ENCODE measurements at regions not wholly inside any gene's neighbourhood (a gene's known extent, or its start where the extent isn't known, plus 50 kb on each side); places are given as distances from the start of the nearest gene placed in this dataset.

DNA sequence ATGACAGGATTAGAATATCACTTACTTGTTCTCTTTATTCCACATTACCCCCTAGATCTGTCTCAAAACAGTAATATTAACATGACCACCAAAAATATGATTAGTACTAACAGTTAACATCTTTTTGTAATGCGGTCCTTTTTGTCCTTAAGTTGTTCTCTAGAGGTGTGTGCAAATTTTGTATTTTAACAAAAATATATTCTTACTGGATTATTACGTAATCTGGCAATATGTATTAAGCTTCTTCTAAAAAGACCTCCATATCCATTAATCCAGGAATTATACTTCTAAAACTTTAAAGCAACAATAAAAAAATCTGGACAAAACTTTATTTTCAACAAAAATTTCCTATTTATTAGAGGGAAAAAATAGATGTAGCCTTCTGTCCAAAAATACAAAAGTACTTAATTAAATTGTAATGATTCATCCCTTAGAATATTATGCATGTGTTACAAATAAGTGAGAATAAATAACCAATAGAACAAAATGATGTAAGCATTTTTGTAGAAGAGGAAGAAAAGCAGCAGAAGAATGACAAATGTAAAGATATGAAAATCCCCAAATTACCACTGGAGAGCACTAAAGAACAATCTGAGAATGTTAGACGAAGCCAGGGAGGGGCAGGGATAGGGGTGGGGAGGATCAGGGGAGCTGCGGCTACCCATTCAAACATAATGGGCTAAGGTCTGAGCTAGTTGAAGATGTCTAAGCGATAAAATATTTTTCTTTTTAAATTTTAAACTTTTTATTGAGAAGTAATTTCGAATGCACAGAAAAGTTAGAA, 945.6 kb downstream of the MCTP2 start:
- DNase-seq (ENCODE audit: low read depth) = no peak
- TF ChIP-seq, protein P1, sequence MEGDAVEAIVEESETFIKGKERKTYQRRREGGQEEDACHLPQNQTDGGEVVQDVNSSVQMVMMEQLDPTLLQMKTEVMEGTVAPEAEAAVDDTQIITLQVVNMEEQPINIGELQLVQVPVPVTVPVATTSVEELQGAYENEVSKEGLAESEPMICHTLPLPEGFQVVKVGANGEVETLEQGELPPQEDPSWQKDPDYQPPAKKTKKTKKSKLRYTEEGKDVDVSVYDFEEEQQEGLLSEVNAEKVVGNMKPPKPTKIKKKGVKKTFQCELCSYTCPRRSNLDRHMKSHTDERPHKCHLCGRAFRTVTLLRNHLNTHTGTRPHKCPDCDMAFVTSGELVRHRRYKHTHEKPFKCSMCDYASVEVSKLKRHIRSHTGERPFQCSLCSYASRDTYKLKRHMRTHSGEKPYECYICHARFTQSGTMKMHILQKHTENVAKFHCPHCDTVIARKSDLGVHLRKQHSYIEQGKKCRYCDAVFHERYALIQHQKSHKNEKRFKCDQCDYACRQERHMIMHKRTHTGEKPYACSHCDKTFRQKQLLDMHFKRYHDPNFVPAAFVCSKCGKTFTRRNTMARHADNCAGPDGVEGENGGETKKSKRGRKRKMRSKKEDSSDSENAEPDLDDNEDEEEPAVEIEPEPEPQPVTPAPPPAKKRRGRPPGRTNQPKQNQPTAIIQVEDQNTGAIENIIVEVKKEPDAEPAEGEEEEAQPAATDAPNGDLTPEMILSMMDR (conservative IDR thresholded peaks at IDR 0.05; ENCODE audit: low read depth, low read length) = no peak
- no peak overlapping the region for H3K4me3 ChIP-seq (ENCODE audit: low read length)

DNA sequence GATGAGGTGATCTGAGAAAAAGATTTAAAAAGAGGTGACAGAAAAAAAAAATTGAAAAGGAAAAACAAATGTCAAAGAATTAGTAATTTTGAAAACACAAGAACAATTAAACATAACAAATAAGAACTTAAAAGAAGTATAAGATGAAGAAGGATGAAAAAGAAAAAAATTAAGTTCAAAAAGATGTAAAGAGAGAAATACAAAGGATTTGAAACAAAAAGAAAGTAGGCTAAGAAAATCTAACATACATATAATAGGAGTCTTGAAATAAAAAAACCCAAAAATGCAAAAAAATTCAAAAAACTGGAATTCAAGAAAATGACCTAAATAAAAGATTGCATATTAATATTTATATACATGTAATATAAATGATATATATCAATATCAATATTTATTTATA, 949.2 kb downstream of the MCTP2 start:
- no peak overlapping the region for H3K4me3 ChIP-seq (ENCODE audit: low read length)
- TF ChIP-seq, protein P1 (conservative IDR thresholded peaks at IDR 0.05; ENCODE audit: low read depth, low read length) = no peak
- no peak for DNase-seq (ENCODE audit: low read depth)

DNA sequence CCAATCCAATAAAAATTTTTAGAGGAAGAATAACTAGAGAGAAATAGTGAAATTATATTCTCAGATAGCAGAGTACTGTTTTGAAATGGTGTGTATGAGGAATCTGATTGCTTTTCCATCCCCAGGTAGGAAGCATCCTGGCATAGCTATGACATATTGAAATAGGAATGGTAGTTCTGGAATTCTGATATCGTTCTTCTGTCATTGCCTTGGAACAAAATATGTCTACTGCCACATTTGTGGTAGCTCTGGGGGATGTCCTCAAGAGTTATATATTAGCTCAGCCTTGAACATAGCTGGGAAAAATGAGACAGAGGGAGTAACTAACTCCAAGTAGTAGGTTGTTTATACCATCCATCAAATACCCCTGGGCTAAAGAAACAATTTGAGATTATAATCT, 950.7 kb downstream of the MCTP2 start:
- TF ChIP-seq, protein P1 (conservative IDR thresholded peaks at IDR 0.05; ENCODE audit: low read depth, low read length) = no peak
- no peak for DNase-seq (ENCODE audit: low read depth)
- no peak overlapping the region for H3K4me3 ChIP-seq (ENCODE audit: low read length)

DNA sequence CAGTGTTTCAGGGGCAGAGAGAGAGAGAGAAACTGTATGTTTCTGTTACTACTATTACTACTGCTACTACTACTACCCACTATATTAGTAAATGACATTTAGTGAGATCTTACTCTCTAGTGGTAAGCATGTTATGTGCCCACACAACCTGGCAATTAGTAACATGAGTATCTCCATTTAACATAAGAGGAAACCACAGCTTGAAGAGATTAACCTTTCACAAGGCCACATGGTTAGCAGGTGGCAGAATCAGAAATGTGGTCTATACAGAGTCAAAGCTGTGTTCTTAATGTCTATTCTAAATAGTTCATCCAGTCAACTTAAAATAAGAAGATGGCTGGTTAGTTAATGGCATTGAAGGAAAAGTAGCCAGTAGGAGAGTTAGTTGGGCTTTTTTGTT, 961.6 kb downstream of the MCTP2 start:
- TF ChIP-seq, protein P1 (conservative IDR thresholded peaks at IDR 0.05; ENCODE audit: low read depth, low read length) = no peak
- no peak for DNase-seq (ENCODE audit: low read depth)
- H3K4me3 ChIP-seq (ENCODE audit: low read length) = no peak overlapping the region

DNA sequence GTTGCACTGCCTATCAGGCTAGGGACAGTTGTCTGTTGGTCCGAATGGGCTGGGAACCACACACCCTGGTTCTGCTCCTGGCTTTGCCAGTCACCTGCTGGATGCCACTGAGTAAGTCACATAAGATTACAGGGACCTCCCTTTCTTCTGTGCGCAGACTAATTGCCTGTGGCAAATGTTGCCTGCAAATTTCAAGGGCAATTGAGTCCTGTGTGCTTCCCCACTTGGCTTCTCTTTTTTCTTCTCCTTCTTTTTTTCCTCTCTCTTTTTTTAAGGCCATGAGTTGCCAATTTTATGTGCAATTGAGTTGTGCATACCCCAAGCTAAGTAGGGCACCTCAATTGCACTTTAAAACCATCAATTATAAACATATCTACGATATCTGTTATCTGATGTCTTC, 963.4 kb downstream of the MCTP2 start:
- no peak overlapping the region for H3K4me3 ChIP-seq (ENCODE audit: low read length)
- DNase-seq (ENCODE audit: low read depth) = no peak
- TF ChIP-seq, protein P1 (conservative IDR thresholded peaks at IDR 0.05; ENCODE audit: low read depth, low read length) = no peak

DNA sequence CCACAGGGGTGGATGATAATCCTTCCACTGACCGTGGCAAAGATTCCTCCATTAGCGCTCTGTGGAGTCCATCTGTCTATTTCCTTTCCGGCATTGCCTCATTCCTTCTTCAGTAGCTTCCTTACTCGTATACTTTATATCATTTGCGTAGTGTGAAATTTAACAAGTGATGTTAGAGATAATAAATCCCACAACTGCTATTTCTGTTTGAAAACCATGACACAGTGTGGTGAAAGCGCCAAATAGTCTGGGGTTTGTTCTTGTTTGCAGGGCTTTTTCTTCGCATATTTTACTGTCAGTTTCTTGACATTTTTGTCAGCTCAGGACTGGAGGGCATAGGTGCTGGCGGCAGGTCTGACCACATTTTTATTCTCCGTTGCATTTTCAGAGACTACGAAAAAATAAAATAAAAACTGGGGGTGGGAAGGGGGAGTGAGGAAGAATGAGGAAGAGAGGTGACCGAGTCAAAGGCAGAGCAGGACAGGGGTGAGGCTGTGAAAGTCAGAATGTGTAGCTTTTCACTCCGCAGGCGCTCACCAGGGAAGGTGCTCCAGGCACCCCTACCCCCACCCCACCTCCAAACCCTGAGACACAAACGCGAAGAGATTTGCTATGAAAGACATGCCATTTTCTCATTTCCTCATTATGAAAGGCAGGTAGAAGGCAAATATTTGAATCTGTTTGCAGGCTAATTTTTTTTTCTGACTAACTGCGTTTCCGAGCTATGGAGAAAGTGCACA, 965.0 kb downstream of the MCTP2 start:
- TF ChIP-seq, protein P1 (conservative IDR thresholded peaks at IDR 0.05; ENCODE audit: low read depth, low read length) = no peak
- H3K4me3 ChIP-seq (ENCODE audit: low read length) = no peak overlapping the region
- no peak for DNase-seq (ENCODE audit: low read depth)
